HG02981 (cell line): ENCODE measurements at regions not wholly inside any gene's neighbourhood (a gene's known extent, or its start where the extent isn't known, plus 50 kb on each side); places are given as distances from the start of the nearest gene placed in this dataset.

Experiments used
- ATAC-seq: cut with Tn5 transposase; IDR thresholded peaks from one replicate; pipeline ENCODE4 v1.9.1; 2021; ENCODE audit warnings: mild to moderate bottlenecking, moderate library complexity; ENCODE audit not compliant: unreplicated experiment

- ATAC-seq: no peak
Observed at GRCh38 chr6:166777096-166777630, 150.1 kb upstream of the RPS6KA2 start.

DNA sequence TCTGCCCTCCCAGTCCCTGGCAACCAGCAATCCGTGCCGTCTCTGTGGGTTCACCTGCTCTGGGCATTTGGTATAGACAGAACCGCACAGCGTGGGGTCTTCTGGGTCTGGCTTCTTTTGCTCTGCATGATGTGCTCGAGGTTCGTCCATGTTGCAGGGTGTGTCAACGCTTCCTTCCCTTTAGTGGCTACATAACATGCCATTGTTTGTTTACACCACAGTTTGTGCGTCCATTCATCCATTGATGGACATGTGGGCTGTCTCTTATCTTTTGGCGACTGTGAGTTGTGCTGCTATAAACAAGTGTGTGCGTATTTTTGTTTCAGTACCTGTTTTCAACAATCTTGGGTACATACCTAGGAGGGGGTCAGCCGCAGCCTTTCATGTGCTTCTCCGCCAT, 149.5 kb upstream of the RPS6KA2 start:
- ATAC-seq: no peak

- ATAC-seq: no peak
Observed at GRCh38 chr6:166775923-166776220, 148.8 kb upstream of the RPS6KA2 start.

GRCh38 chr6:166775180-166775922, 148.3 kb upstream of the RPS6KA2 start:
- no peak for ATAC-seq

DNA sequence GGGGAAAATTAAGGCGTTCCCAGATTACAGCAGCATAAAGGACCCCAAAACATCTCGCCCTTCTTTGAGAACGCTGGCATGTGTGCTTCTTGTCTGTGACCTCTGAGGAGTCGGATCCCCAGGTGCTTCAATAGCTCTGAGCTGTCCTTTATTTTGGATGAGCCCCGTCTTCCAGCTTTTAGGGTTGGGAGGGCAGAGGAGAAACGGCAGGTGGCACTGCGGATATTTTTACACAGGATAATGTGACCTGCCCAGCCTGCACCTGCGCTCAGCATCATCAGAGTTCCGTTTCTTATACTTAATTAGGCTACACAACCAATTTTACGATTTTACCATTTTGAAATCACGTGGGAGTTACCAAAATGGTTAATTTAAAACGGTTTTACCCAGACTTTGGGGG, 147.7 kb upstream of the RPS6KA2 start:
- no peak for ATAC-seq

- no peak for ATAC-seq
Observed at GRCh38 chr6:166774292-166774691, 147.2 kb upstream of the RPS6KA2 start.

DNA sequence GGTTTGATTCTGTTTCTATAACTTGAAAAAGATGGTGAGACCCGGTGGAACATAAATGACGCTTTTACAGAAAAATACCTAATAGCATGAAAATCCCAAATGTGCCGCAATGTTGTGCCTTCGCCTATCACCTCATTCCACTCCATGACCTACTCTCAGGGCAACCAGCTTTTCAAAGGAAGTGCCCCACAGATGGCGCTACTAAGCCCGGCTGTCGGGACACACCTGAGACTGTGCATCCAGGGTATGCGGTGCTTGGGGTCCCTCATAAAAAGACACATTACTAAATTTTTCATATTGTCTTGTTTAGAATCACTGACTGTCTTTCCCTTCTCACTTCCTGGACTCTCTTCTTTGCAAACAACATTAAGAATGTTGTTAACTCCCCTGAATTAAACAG, 145.5 kb upstream of the RPS6KA2 start:
- no peak for ATAC-seq

GRCh38 chr6:166771701-166772100, 144.7 kb upstream of the RPS6KA2 start:
- no peak for ATAC-seq

DNA sequence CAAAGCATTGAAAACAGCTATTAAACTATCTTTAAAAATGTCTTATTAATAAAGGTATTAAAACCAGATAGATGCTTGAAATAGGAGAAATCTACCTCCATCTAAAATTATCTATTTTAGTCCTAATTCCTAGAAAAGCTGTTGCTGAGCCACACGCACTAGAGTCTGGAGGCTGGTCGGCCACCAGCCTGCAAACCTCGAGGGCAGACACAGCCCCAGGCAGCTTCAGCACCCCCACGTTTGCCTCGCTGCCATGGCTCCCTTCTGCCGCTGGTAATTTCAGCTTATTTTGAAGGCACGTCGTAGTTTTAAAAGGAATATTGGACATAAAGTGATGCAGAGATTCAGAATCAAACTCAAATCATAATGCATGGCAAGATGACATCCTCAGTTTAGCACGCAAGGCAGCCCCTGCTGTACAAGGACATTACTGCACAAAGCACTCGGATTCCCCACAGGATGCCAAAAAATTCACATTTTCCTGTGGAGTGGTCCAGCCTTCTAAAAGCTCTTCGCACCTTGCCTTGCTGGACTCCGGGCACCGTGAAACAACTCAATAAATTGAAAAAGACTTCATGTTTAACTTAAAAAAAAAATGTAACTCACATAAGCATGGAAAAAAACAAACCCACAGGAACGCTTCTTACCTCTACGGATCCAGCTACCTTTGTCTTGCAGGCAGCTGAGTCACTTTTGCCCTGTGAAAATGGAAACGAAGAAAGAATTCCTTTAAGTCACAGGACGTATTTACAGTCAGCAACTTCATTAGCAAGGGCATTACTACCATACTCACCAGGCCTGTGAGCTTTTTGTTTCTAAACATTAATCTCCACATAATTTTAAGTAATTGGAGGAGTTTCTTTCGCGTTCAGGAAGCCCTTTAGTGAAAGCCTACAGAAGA, 143.4 kb upstream of the RPS6KA2 start:
- ATAC-seq: no peak

GRCh38 chr6:166769648-166770047, 142.6 kb upstream of the RPS6KA2 start:
- ATAC-seq: no peak

GRCh38 chr6:166768761-166769160, 141.7 kb upstream of the RPS6KA2 start:
- no peak for ATAC-seq

GRCh38 chr6:166767230-166767629, 140.2 kb upstream of the RPS6KA2 start:
- no peak for ATAC-seq

- ATAC-seq: no peak
Observed at GRCh38 chr6:166766769-166767168, 139.7 kb upstream of the RPS6KA2 start.

GRCh38 chr6:166765234-166765541, 138.1 kb upstream of the RPS6KA2 start:
- no peak for ATAC-seq

- ATAC-seq: no peak
Observed at GRCh38 chr6:166764473-166765233, 137.6 kb upstream of the RPS6KA2 start.

- no peak for ATAC-seq
Observed at GRCh38 chr6:166763606-166764472, 136.8 kb upstream of the RPS6KA2 start.

DNA sequence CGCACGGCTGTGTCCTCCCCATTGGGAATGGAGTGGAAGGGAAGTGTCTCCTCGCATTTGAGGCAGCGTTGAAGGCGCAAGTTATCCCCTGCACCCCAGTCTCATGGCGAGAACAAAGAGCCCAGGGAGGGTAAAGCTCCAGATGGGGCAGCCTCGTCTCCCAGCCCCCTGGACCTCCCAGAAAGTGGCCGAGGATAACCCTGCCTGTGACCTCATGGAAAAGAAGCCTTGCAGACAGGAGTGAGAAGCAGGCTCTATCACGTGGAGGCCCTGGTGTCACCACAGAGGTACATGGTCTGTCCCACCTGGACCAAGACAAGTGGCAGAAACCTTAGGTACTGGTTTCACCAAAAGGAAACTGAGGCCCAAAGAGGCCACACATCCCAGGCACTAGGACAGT, 134.8 kb upstream of the RPS6KA2 start:
- ATAC-seq: no peak

GRCh38 chr6:166760288-166760687, 133.2 kb upstream of the RPS6KA2 start:
- ATAC-seq: no peak

GRCh38 chr6:166758136-166758704, 131.2 kb upstream of the RPS6KA2 start:
- no peak for ATAC-seq
